ENCODE measurements at regions not wholly inside any gene's neighbourhood (a gene's known extent, or its start where the extent isn't known, plus 50 kb on each side); places are given as distances from the start of the nearest gene placed in this dataset.

- TF ChIP-seq, protein P1, sequence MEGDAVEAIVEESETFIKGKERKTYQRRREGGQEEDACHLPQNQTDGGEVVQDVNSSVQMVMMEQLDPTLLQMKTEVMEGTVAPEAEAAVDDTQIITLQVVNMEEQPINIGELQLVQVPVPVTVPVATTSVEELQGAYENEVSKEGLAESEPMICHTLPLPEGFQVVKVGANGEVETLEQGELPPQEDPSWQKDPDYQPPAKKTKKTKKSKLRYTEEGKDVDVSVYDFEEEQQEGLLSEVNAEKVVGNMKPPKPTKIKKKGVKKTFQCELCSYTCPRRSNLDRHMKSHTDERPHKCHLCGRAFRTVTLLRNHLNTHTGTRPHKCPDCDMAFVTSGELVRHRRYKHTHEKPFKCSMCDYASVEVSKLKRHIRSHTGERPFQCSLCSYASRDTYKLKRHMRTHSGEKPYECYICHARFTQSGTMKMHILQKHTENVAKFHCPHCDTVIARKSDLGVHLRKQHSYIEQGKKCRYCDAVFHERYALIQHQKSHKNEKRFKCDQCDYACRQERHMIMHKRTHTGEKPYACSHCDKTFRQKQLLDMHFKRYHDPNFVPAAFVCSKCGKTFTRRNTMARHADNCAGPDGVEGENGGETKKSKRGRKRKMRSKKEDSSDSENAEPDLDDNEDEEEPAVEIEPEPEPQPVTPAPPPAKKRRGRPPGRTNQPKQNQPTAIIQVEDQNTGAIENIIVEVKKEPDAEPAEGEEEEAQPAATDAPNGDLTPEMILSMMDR (CRISPR knock-in tag; IDR thresholded peaks at IDR 0.05) = no peak
- TF ChIP-seq TAF1 (CRISPR knock-in tag; IDR thresholded peaks at IDR 0.05) = no peak
- TF ChIP-seq ZNF317 (CRISPR knock-in tag; IDR thresholded peaks at IDR 0.05) = no peak
- TF ChIP-seq, protein P2, sequence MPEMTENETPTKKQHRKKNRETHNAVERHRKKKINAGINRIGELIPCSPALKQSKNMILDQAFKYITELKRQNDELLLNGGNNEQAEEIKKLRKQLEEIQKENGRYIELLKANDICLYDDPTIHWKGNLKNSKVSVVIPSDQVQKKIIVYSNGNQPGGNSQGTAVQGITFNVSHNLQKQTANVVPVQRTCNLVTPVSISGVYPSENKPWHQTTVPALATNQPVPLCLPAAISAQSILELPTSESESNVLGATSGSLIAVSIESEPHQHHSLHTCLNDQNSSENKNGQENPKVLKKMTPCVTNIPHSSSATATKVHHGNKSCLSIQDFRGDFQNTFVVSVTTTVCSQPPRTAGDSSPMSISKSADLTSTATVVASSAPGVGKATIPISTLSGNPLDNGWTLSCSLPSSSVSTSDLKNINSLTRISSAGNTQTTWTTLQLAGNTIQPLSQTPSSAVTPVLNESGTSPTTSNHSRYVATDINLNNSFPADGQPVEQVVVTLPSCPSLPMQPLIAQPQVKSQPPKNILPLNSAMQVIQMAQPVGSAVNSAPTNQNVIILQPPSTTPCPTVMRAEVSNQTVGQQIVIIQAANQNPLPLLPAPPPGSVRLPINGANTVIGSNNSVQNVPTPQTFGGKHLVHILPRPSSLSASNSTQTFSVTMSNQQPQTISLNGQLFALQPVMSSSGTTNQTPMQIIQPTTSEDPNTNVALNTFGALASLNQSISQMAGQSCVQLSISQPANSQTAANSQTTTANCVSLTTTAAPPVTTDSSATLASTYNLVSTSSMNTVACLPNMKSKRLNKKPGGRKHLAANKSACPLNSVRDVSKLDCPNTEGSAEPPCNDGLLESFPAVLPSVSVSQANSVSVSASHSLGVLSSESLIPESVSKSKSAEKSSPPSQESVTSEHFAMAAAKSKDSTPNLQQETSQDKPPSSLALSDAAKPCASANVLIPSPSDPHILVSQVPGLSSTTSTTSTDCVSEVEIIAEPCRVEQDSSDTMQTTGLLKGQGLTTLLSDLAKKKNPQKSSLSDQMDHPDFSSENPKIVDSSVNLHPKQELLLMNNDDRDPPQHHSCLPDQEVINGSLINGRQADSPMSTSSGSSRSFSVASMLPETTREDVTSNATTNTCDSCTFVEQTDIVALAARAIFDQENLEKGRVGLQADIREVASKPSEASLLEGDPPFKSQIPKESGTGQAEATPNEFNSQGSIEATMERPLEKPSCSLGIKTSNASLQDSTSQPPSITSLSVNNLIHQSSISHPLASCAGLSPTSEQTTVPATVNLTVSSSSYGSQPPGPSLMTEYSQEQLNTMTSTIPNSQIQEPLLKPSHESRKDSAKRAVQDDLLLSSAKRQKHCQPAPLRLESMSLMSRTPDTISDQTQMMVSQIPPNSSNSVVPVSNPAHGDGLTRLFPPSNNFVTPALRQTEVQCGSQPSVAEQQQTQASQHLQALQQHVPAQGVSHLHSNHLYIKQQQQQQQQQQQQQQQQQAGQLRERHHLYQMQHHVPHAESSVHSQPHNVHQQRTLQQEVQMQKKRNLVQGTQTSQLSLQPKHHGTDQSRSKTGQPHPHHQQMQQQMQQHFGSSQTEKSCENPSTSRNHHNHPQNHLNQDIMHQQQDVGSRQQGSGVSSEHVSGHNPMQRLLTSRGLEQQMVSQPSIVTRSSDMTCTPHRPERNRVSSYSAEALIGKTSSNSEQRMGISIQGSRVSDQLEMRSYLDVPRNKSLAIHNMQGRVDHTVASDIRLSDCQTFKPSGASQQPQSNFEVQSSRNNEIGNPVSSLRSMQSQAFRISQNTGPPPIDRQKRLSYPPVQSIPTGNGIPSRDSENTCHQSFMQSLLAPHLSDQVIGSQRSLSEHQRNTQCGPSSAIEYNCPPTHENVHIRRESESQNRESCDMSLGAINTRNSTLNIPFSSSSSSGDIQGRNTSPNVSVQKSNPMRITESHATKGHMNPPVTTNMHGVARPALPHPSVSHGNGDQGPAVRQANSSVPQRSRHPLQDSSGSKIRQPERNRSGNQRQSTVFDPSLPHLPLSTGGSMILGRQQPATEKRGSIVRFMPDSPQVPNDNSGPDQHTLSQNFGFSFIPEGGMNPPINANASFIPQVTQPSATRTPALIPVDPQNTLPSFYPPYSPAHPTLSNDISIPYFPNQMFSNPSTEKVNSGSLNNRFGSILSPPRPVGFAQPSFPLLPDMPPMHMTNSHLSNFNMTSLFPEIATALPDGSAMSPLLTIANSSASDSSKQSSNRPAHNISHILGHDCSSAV (CRISPR knock-in tag; IDR thresholded peaks at IDR 0.05; ENCODE audit: borderline replicate concordance) = no peak
Measured at GRCh38 chr1:55814967-55815366, 599.8 kb upstream of the USP24 start.
